ENCODE measurements at regions not wholly inside any gene's neighbourhood (a gene's known extent, or its start where the extent isn't known, plus 50 kb on each side); places are given as distances from the start of the nearest gene placed in this dataset.
"Not testable (repeated sequence)": the region's sequence is repeated elsewhere in the genome, so short reads cannot be mapped to it uniquely, and the experiment has no call there.

- no peak for DNase-seq
Measured at GRCh38 chr7:68971634-68972340, 626.5 kb upstream of the AUTS2 start.

GRCh38 chr7:68977385-68978055 is 620.8 kb upstream of the AUTS2 start:
- no peak for DNase-seq

DNA sequence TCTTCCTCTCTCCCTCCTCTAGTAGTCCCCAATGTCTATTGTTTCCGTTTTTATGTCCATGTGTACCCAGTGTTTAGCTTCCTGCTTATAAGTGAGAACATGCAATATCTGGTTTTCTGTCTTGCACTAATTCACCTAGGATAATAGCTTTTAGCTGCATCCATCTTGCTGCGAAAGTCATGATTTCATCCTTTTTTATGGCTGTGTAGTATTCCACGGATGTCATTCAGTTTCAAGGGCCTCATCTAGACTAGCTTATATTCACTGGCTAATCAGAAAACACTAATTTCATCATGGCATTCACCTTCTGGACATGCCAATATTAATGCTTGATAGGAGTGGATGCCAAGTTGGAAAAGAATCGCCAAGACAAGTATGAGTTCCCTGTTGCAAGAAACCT is 619.6 kb upstream of the AUTS2 start:
- no peak for DNase-seq

DNA sequence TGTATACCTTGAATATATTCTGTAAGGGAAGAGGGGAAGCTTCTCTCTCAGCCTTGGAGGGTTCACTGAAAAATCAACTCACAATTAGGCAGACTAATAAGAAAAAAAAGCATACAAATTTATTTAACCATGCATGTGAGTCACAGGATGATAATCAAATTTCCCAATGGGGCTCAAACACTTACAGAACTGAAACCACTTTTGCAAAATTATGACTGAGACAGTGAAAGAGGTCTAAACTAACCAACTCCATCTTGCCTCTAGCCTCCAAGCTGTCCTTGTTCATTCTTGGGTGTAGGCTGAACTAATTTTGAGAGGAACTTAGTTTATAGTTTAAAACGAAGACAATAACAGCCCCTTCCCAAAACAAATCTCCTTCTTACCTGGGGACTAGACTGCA is 618.3 kb upstream of the AUTS2 start:
- DNase-seq, result no peak

DNA sequence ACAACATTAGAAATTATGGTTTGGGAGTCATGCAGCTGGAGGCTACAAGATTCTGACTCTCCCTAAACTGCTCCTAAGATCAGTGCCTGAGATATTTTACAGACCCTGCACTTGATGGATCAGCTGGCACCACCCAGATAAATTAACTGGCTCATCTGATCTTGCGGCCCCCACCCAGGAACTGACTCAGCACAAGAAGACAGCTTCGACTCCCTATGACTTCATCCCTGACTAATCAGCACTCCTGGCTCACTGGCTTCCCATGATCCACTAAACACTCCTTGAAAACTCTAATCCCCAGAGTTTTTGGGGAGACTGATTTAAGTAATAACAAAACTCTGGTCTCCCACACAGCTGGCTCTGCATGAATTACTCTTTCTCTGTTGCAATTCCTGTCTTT is 617.8 kb upstream of the AUTS2 start:
- not testable (repeated sequence) for DNase-seq

GRCh38 chr7:68984306-68984705 is 614.0 kb upstream of the AUTS2 start:
- DNase-seq, result no peak

- DNase-seq, result no peak
Measured at GRCh38 chr7:68994841-68995240, 603.4 kb upstream of the AUTS2 start.

- DNase-seq, result no peak
Measured at GRCh38 chr7:68998136-68998535, 600.1 kb upstream of the AUTS2 start.

DNA sequence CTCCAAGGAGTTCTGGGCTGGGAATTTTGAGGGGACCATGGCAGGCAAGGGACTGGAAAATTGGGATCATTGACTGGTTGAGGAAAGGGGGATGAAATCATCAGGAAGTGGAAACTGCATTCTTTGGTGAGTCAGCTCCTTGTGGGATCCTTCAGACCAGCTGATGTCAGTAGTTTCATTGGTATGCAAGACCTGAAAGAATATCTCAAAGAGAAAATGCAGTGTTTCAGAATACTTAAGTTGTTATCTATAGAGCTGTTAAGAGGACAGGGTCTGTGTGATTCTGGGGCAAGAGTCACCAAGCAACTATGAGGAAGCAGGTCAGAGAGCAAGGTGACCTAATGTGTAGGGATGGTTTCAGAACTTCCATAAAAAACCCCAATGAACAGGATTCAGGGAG is 595.9 kb upstream of the AUTS2 start:
- DNase-seq, result no peak

GRCh38 chr7:69012149-69012548 is 586.1 kb upstream of the AUTS2 start:
- no peak for DNase-seq

DNA sequence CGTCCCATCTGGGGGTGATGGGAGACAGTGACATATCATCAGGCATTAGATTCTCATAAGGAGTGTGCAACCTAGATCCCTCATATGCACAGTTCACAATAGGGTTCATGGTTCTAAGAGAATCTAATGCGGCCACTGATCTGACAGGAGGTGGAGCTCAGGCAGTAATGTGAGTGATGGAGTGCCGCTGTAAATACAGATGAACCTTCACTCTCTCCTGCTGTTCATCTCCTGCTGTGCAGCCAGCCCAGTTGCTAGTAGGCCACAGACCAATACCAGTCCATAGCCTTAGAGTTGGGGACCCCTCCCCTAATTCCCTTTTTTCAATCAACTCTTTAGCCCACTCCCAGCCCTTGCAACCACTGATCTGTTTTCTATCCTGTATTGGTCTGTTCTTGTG is 581.1 kb upstream of the AUTS2 start:
- no peak for DNase-seq

DNA sequence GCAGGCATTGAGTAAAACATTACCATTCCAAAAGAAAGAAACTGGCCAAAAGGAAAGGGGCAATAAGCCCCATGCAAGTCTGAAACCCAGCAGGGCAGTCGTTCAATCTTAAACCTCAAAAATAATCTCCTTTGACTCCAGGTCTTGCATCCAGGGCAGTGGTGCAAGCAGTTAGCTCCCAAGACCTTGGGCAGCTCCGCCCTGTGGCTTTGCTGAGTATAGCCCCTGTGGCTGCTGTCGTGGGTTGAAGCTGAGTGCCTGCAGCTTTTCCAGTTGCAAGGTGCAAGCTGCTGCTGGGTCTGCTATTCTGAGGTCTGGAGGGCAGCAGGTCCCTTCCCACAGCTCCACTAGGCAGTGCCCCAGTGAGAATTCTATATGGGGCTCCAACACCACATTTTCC is 580.1 kb upstream of the AUTS2 start:
- DNase-seq, result no peak

DNA sequence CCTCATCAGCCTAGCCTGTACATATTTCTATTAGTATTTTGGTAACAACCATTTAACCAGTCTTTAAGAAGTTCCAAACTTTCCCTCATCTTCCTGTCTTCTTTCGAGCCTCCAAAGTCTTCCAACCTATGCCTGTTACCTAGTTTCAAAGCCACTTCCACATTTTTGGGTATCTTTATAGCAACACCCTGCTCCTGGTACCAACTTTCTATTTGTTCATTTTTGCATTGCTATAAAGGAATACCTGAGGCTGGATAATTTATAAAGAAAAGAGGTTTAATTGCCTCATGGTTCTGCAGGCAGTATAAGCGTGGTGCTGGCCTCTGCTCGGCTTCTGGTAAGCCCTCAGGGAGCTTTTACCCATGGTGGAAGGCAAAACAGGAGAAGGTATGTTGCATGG is 578.8 kb upstream of the AUTS2 start:
- DNase-seq, result no peak

- DNase-seq, result no peak
Measured at GRCh38 chr7:69020536-69020935, 577.7 kb upstream of the AUTS2 start.

GRCh38 chr7:69025249-69025648 is 573.0 kb upstream of the AUTS2 start:
- no peak for DNase-seq

DNA sequence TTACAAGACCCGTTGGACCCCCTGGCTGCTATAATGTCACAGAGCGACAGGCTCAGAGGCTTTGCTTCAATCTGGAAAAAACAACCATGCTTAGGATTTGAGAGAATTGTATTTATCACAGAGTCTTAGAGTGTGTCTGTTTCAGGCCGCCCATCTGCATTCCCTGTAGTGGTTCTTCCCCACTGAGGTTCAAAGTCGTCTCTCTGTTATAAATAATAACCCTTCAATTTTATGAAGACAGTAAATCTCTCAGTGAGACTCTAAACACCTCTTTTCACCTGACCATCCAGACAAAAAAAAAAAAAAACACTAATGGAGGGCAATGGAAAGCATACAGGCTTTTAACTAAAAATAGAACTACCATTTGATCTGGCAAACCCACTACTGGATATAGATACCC is 565.4 kb upstream of the AUTS2 start:
- DNase-seq, result no peak

GRCh38 chr7:69035826-69036225 is 562.4 kb upstream of the AUTS2 start:
- no peak for DNase-seq

GRCh38 chr7:69036301-69036700 is 562.0 kb upstream of the AUTS2 start:
- DNase-seq, result no peak

- no peak for DNase-seq
Measured at GRCh38 chr7:69038915-69039314, 559.4 kb upstream of the AUTS2 start.

DNA sequence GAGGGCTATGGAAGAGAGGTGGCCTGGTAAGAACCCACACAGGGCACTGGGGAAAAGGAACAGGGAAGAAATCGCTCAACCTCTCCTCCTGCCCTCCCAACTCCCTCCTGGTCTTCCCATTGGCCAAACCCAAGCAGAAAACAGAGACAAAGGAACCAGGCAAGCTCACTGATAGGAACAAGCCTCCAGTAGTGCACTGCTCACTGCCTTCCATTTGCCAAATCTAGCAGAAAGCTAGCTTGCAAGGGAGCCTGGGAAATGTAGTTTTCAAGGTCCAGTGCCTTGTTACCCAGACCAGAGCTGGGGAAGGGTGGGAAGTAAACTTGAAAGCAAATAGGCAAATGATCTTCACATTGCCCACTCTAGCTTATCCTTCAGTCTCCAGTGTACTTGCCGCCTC is 556.1 kb upstream of the AUTS2 start:
- no peak for DNase-seq

DNA sequence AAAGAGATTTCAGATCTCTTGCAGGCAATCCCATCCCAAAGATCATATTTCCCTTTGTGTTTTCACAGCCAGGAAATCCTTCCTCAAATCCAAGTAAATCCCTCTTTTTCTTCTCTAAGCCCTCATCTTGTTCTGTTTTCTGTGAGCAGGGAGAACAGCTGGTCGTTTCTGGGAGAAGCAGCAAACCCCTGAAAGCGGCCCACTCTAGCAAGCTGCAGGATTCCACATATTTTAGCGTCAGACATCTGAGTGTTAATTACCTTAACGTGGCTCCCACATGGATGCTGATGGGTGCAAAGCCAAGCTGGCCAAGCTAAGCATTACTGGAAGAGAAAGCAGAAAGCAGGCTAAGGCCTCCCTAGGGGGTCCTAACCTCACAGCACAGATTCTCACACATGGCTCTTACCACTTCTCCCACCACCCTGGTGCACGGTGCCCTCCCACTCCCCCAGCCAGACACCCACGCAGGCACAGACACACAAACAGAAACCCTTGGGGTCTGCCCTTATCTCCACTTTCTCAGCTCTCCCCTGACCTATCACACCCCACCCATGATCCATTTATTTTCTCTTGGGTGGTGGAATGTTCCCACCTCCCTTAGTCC is 551.0 kb upstream of the AUTS2 start:
- no peak for DNase-seq

GRCh38 chr7:69049326-69049725 is 548.9 kb upstream of the AUTS2 start:
- DNase-seq, result no peak

DNA sequence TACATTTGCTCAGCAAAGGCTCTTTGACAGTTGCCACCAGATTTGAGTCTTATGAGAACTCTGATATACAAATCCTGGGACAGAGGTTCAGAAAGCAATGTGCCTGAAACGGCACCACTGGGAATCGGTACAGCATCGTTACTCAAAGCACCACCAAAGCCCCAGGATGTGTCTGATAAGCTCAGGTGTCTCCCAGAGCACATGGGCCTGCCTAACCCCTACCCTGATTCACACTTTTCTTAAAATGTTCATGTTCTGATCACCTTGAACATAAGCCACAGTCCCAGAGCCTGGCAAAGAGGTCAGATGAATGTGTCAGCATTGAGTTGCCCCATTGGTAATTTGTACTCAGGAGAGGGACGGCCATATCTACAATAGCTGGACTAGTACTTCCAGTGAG is 545.8 kb upstream of the AUTS2 start:
- no peak for DNase-seq

- DNase-seq, result no peak
Measured at GRCh38 chr7:69060516-69060915, 537.8 kb upstream of the AUTS2 start.

All from AML-193 (cell line).